ENCODE measurements at regions not wholly inside any gene's neighbourhood (a gene's known extent, or its start where the extent isn't known, plus 50 kb on each side); places are given as distances from the start of the nearest gene placed in this dataset.

GRCh38 chr10:106401967-106402366 lies 762.5 kb downstream of the SORCS1 start:
- TF ChIP-seq POLR2AphosphoS5 (IDR thresholded peaks at IDR 0.05; ENCODE audit: insufficient read depth, low read depth, low read length) (no peak), FOS (IDR thresholded peaks at IDR 0.05; ENCODE audit: borderline replicate concordance, insufficient read depth, low read length) (no peak), CTCF (IDR thresholded peaks at IDR 0.05; ENCODE audit: extremely low read depth in 1 of 2, insufficient read depth in 1 of 2, low read depth in 1 of 2, low read length in 2 of 2) (no peak), POLR2A (IDR thresholded peaks at IDR 0.05; ENCODE audit: low read depth, low read length) (no peak), EZH2 (IDR thresholded peaks at IDR 0.05; ENCODE audit: borderline replicate concordance, low read depth, low read length, severe bottlenecking) (no peak), MYC (IDR thresholded peaks at IDR 0.05; ENCODE audit: low read depth, low read length) (no peak), JUN (IDR thresholded peaks at IDR 0.05; ENCODE audit: borderline replicate concordance, insufficient read depth, insufficient read length, low read depth) (no peak)

Measured in endothelial cell of umbilical vein (primary cell).